ENCODE measurements at regions not wholly inside any gene's neighbourhood (a gene's known extent, or its start where the extent isn't known, plus 50 kb on each side); places are given as distances from the start of the nearest gene placed in this dataset.

GRCh38 chr2:226396541-226396940, 403.1 kb downstream of the IRS1 start:
- no peak for DNase-seq (ENCODE audit: low read depth)

DNA sequence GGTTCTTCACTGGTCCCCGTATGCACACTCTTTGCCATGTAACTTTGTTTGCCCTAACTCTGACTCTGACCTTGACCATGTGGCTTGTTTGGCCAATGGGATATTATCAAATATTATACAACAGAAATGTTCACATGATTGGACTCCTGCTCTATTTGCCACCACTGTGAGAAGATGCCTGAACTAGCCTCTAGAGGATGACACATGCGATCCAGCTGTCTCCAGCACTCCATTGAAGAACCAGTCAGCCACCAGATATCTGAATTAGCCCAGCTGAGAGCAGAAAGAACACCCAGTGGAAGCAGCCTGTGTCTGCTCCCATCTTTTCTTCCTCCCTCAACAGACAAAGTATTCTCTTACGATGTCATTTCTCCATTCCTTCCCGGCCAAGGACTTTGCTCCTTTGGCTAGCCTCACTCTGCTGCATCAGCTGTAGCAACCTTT, 412.1 kb downstream of the IRS1 start:
- DNase-seq (ENCODE audit: low read depth) = no peak

DNA sequence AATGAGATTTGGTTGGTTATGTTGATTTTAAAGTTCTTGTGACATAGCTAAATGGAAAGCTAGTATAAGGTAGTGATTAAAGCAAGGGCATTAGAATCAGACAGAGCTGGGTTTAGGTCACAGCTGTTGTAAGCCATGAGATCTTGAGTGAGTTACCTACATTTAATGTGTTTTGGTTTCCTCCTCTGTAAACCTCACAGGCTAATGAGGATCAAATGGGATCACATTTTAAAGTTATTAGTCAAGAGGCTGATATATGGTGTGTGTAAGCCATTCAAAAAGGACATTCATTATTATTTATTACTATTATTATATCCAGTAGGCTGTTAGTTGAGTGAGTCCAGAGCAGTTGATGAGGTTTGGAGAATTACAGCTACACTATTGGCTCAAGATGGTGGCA, 416.2 kb downstream of the IRS1 start:
- no peak for DNase-seq (ENCODE audit: low read depth)

- DNase-seq (ENCODE audit: low read depth) = no peak
These were observed 418.9 kb downstream of the IRS1 start for GRCh38 chr2:226380679-226381078.

DNA sequence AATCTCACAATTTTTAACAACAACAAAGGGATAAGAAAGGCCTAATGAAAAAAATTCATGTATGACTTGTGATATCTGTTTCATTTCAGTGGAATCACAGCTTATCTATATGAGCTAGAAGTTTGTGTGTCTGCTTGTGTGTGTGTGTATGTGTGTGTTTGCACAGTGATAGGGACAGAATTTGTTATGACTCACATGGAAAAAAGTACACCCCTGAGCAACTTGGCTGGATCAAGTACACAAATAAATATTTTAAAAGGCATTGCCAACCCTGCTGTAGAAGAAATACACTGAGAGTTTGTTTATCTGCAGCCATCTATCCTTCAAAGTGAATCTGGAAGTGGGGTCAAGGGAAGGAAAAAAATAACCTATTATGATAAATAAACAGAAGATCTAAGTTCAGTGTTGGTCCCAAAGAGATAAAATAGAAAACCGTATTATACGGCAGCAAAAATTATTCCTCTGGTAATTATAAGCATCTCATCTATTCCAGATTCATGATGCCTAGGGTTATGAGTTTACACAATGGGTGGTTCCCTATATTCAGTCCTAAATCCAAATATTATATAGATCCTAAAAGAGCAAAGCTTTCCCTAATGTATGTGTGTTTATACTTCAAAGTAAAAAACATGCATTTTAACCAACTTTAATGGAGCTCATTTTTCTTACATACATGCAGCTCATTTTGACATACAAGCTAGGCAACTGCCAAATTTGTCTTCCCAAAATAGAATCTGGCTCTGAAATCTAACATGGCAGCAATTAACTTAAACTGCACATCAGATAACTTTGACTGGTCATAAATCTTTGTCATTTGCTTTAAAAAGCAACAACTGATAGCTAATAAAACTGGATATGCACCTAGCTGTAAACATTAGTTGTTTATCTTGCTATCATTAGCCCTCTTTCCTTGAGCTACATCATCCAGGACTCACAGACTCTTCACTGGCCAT, 420.6 kb downstream of the IRS1 start:
- DNase-seq (ENCODE audit: low read depth) = peak; percentile 41

DNA sequence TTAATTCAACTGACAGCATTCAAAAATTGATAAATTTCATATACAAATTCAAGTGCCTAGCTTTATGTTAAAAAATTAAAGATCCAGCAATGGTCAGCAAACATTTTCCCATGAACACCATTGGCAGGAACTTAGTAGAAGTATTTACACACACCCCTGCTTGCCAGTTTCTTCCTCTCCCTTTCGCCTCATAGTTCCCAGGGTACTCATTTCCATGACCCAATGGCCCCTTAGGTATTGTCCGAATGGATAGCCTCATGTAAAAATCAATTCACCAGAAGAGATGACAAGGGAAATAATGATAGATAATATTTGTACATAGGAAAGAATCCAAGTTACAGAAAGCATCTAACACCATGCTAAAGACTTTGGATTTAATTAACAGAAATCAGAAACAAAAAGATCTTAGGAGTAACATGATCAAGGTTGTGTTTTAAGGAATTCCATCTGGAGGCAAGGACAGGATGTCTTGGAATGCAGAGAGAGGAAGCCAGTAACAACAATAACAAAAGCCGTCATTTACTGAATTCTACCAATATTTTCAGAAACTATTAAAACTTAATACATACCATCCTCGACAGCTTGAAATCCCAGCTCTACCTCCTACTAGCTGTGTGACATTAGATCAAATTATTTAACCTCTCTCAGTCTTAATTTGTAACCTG, 423.0 kb downstream of the IRS1 start:
- DNase-seq (ENCODE audit: low read depth) = no peak

GRCh38 chr2:226366920-226367319, 432.7 kb downstream of the IRS1 start:
- no peak for DNase-seq (ENCODE audit: low read depth)

DNA sequence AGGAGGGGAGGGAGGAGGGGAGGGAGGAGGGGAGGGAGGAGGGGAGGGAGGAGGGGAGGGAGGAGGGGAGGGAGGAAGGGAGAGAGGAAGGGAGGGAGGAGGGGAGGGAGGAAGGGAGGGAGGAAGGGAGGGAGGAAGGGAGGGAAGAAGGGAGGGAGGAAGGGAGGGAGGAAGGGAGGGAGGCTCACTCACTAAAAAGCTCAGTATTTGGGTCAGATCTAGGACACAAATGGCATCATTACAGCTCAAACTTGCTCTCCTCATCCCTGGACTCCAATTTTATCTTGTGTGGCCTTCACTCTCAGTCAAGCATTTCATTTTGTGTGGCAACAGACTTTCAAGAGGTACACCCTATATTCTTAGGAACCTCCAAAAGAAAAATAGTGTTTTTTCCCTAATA, 435.4 kb downstream of the IRS1 start:
- DNase-seq (ENCODE audit: low read depth) = no peak

GRCh38 chr2:226362980-226363379, 436.6 kb downstream of the IRS1 start:
- peak; percentile 75 for DNase-seq (ENCODE audit: low read depth)

- DNase-seq (ENCODE audit: low read depth) = no peak
These were observed 439.0 kb downstream of the IRS1 start for GRCh38 chr2:226360658-226361057.

GRCh38 chr2:226358688-226359087, 440.9 kb downstream of the IRS1 start:
- no peak for DNase-seq (ENCODE audit: low read depth)

- no peak for DNase-seq (ENCODE audit: low read depth)
These were observed 441.8 kb downstream of the IRS1 start for GRCh38 chr2:226357816-226358215.

DNA sequence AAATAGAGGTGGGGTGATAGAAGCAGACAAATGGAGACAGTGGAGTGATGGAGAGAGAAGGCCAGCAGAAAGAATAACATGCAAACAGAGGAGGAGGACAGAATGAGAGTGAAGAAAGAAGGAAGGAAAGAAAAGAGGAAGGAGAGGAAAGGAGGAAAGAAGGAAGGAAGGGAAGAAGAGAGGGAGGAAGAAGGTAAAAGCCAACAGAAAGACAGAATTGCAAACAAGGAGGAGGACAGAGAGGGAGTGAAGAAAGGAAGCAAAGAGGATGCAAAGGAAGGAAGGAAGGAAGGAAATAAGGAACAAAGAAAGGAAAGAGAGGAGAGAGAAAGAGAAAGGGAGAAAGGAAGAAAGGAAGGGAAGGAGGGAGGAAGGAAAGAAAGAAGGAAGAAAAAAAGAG, 444.0 kb downstream of the IRS1 start:
- DNase-seq (ENCODE audit: low read depth) = no peak

- peak; percentile 65 for DNase-seq (ENCODE audit: low read depth)
These were observed 445.2 kb downstream of the IRS1 start for GRCh38 chr2:226354434-226354833.

- DNase-seq (ENCODE audit: low read depth) = no peak
These were observed 446.6 kb downstream of the IRS1 start for GRCh38 chr2:226352941-226353560.

- DNase-seq (ENCODE audit: low read depth) = no peak
These were observed 447.9 kb downstream of the IRS1 start for GRCh38 chr2:226351711-226352110.

- no peak for DNase-seq (ENCODE audit: low read depth)
These were observed 460.0 kb downstream of the IRS1 start for GRCh38 chr2:226339616-226340015.

DNA sequence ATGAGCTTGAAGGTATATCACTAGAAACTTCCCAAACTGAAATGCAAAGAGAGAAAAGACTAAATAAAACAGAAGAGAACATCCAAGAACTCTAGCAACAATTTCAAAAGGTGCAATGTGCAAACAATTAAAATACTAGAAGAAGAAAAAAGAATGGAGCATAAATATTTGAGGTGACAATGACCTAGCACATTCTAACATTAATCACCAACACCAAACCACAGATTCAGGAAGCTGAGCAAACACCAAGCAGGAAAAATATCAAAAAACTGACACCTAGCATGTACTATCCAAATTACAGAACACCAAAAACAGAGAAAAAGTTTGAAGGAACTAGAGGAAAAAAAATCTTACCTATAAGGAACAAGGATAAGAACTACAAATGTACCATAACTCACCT, 460.8 kb downstream of the IRS1 start:
- no peak for DNase-seq (ENCODE audit: low read depth)

DNA sequence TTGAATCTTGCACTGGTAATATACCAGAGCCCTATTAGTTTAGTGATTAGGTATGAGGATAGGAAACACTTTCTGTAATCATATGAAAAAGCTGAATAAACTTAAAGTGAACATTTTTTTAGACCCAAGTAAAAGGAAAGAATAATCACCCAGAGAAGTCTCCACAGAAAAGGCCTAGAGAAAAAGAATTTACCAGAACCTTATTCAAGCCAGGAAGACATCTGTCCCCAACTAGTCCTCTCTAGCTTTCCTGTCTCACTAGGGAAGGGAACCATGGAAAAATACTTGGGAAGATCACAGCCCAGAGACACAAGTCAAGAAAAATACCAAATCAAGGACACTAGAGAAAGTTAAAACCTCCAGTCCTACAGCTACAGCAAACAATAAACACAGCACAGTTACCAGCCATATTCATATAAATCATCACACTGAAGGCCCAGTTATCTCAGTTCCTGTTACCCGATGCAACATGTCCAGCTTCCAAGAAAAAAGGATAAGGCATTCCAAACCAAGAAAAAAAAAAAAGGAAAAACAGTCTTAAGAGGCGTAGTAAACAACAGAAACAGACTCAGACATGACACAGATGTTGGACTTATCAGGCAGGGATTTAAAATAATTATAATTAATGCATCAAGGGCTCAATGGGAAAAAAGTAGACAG, 461.5 kb downstream of the IRS1 start:
- DNase-seq (ENCODE audit: low read depth) = no peak

DNA sequence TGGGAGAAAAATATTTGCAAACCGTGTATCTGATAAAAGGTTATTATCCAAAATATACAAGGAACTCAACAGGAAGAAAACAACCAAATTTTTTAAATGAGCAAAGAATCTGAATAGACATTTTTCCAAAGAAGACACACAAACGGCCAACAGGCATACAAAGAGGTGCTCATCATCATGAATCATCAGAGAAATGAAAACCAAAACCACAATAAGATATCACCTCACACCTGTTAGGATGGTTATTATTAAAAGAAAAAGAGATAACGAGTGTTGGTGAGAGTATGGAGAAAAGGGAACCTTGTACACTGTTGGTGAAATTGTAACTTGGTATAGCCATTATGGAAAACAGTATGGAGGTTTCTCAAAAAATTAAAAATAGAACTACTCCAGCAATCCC, 463.3 kb downstream of the IRS1 start:
- no peak for DNase-seq (ENCODE audit: low read depth)

DNA sequence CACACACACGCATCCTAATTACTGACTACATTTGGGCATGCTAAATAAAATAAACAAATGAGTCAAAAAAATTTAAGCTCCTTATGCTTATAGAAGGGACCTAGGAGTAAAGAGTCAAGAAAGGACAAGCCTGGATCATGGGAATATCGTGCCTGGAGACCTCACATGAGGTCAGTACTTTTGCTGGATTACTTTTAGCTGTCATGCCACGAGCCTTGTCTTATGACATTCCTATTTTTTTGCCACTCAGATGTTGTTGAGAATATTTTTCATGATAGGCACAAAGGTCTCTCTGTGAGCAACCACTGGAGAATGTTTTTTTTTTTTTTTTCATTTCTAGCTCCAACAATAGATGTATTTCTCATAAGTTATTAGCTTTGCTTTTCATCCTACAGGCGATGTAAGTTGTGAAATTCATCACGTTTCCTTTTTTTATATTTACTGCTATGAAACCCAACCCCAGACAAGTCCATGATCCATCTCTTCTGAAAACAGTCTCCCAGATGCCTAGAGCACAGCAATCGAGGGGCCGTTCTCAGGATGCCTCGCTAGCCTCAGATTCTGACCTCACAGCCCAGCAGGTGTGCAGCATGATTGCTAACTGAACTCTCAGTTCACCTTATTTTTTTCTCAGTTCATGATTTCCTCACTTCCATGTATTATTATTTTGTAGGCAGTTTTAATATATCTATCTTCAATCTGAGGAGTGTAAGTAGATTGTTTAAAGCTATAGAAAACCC, 464.5 kb downstream of the IRS1 start:
- DNase-seq (ENCODE audit: low read depth) = peak; percentile 5
